ENCODE measurements at regions not wholly inside any gene's neighbourhood (a gene's known extent, or its start where the extent isn't known, plus 50 kb on each side); places are given as distances from the start of the nearest gene placed in this dataset.

DNA sequence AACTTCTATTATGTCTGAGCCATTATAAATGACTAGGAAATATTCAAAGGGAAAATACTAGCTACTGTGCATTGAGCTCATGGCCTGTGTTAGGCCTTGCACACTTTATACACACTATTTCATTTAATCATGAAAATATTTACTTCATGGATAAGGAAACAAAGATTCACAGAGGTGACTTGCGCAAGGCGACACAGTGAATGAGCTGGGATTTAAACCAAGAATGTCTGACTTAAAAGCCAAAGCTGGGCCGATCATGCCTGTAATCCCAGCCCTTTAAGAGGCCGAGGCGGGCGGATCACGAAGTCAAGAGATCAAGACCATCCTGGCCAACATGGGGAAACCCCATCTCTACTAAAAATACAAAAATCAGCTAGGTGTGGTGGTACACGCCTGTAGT lies 231.5 kb downstream of the MIAT start:
- no peak for DNase-seq
- no peak overlapping the region for H3K27ac ChIP-seq
- no peaks in the 10 kb centered on the region for H3K9me3 ChIP-seq (replicated peaks in 1 of 3)
- no peaks in the 10 kb centered on the region for H3K36me3 ChIP-seq (replicated peaks in 1 of 2)
- intact Hi-C loops (cut with DNase I), result no loop called here
- H3K4me1 ChIP-seq (replicated peaks in 1 of 2), result peaks cover 8 to 9% of the 10 kb centered on the region in 2 donors
- H3K27me3 ChIP-seq, result no peaks in the 10 kb centered on the region
- no peak overlapping the region for H3K4me3 ChIP-seq
- 93 to 95% (median 94%) methylated on average over 8 of the region's 8 CpGs for WGBS, 4 donors
- TF ChIP-seq POLR2A (IDR thresholded peaks at IDR 0.05), result no peak
- TF ChIP-seq, protein P1, sequence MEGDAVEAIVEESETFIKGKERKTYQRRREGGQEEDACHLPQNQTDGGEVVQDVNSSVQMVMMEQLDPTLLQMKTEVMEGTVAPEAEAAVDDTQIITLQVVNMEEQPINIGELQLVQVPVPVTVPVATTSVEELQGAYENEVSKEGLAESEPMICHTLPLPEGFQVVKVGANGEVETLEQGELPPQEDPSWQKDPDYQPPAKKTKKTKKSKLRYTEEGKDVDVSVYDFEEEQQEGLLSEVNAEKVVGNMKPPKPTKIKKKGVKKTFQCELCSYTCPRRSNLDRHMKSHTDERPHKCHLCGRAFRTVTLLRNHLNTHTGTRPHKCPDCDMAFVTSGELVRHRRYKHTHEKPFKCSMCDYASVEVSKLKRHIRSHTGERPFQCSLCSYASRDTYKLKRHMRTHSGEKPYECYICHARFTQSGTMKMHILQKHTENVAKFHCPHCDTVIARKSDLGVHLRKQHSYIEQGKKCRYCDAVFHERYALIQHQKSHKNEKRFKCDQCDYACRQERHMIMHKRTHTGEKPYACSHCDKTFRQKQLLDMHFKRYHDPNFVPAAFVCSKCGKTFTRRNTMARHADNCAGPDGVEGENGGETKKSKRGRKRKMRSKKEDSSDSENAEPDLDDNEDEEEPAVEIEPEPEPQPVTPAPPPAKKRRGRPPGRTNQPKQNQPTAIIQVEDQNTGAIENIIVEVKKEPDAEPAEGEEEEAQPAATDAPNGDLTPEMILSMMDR (IDR thresholded peaks at IDR 0.05), result no peak

DNA sequence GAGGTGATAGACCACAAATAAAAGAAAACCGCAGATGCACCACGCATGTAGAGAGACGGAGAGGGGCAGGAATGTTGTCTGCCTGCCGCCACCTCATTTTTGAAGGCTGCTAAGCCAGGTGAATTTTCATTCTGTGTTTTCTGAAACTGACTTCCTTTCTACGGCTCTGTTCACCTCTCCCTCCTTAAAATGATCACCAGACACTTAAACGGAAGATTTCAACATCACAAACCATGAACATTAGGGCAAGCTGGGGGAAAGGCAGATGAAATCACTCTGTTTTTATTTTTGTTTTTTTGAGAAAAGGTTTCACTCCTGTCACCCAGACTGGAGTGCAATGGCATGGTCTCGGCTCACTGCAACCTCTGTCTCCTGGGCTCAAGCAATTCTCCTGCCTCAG lies 232.4 kb downstream of the MIAT start:
- WGBS, 4 donors, result 85 to 90% (median 88%) methylated on average over 7 of the region's 7 CpGs
- Histone ChIP-seq H3K27me3 (no peaks in the 10 kb centered on the region), H3K4me1 (replicated peaks in 1 of 2) (peaks cover 14% of the 10 kb centered on the region in 2 donors), H3K36me3 (replicated peaks in 1 of 2) (no peaks in the 10 kb centered on the region), H3K4me3 (no peak overlapping the region), H3K9me3 (replicated peaks in 1 of 3) (no peaks in the 10 kb centered on the region), H3K27ac (no peak overlapping the region)
- TF ChIP-seq, protein P1 (IDR thresholded peaks at IDR 0.05), result no peak
- TF ChIP-seq POLR2A (IDR thresholded peaks at IDR 0.05), result no peak
- no peak for DNase-seq
- intact Hi-C loops (cut with DNase I), result no loop called here

DNA sequence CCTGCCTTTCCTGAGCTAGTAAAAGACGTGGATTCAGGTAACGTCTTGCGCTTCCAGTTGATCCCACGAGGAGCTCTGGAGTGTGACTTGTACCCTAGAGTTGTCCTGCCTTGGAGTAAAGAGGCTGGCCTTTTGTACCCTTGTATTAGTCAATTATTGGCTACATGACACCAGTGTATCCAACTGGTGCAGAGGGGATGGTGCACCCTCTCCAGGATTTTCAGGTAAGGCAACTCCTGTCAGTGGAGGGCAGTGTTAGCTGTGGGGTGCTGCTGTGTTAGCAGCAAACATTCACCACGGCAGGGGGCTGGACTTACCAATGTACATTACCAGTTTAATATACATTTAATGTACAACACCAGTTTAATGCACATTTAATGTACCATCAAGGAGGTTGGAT lies 233.5 kb downstream of the MIAT start:
- H3K36me3 ChIP-seq (replicated peaks in 1 of 2), result no peaks in the 10 kb centered on the region
- DNase-seq, result no peak
- H3K4me3 ChIP-seq, result no peak overlapping the region
- no peaks in the 10 kb centered on the region for H3K9me3 ChIP-seq (replicated peaks in 1 of 3)
- no peak overlapping the region for H3K27ac ChIP-seq
- TF ChIP-seq, protein P1 (IDR thresholded peaks at IDR 0.05), result no peak
- TF ChIP-seq POLR2A (IDR thresholded peaks at IDR 0.05), result no peak
- H3K27me3 ChIP-seq, result no peaks in the 10 kb centered on the region
- 62 to 77% (median 69%) methylated on average over 5 of the region's 5 CpGs for WGBS, 4 donors
- intact Hi-C loops (cut with DNase I), result no loop called here
- H3K4me1 ChIP-seq (replicated peaks in 1 of 2), result peaks cover 23 to 24% of the 10 kb centered on the region in 2 donors

DNA sequence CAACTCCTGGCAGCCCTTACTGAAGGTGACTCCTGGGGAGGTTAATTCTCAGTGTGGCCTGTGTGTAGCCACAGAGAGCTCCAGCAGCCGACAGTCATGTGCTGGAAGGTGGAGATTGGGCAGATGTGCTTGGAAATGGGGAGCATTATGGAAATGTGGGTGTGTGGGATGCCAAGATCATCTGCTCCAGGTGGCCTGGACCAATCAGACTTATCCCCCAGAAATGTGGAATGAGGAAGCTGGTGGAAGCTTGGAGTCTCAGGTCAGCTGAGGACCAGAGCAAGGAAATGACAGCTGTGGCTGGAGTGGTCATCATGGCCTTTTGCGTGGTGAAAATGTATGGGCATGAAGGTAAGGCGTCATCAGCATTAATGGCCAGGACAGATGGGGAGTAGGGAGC lies 234.0 kb downstream of the MIAT start:
- Histone ChIP-seq H3K4me3 (no peak overlapping the region), H3K27ac (no peak overlapping the region), H3K36me3 (replicated peaks in 1 of 2) (no peaks in the 10 kb centered on the region), H3K4me1 (replicated peaks in 1 of 2) (peaks cover 26 to 27% of the 10 kb centered on the region in 2 donors), H3K27me3 (no peaks in the 10 kb centered on the region), H3K9me3 (replicated peaks in 1 of 3) (no peaks in the 10 kb centered on the region)
- TF ChIP-seq POLR2A (IDR thresholded peaks at IDR 0.05), result no peak
- TF ChIP-seq, protein P1 (IDR thresholded peaks at IDR 0.05), result no peak
- intact Hi-C loops (cut with DNase I), result no loop called here
- WGBS, 4 donors, result 86 to 100% (median 97%) methylated on average over 3 of the region's 3 CpGs
- no peak for DNase-seq

All from adrenal gland (tissue), 9 donors.